LHCN-M2 (cell line): ENCODE measurements at regions not wholly inside any gene's neighbourhood (a gene's known extent, or its start where the extent isn't known, plus 50 kb on each side); places are given as distances from the start of the nearest gene placed in this dataset.

Experiments used
- DNase-seq: peaks from one replicate; pipeline ENCODE4 v3.0.0-alpha.2; 2012; ENCODE audit warnings: low read depth

- DNase-seq: peak; percentile 70
Observed at GRCh38 chr1:201745023-201745422, 83.9 kb upstream of the IPO9 start.

GRCh38 chr1:201746156-201746555 lies 82.8 kb upstream of the IPO9 start:
- DNase-seq: no peak

- no peak for DNase-seq
Observed at GRCh38 chr1:201747261-201747660, 81.7 kb upstream of the IPO9 start.

- DNase-seq: peak; percentile 88
Observed at GRCh38 chr1:201748335-201748734, 80.6 kb upstream of the IPO9 start.

- DNase-seq: no peak
Observed at GRCh38 chr1:201749059-201749690, 79.8 kb upstream of the IPO9 start.

- no peak for DNase-seq
Observed at GRCh38 chr1:201750120-201750519, 78.8 kb upstream of the IPO9 start.

- peak; percentile 55 for DNase-seq
Observed at GRCh38 chr1:201750934-201751333, 78.0 kb upstream of the IPO9 start.

- peak; percentile 70 for DNase-seq
Observed at GRCh38 chr1:201751872-201752271, 77.1 kb upstream of the IPO9 start.

GRCh38 chr1:201752333-201752732 lies 76.6 kb upstream of the IPO9 start:
- DNase-seq: no peak

GRCh38 chr1:201753492-201753891 lies 75.5 kb upstream of the IPO9 start:
- DNase-seq: no peak

GRCh38 chr1:201754353-201754752 lies 74.6 kb upstream of the IPO9 start:
- peak; percentile 72 for DNase-seq

- no peak for DNase-seq
Observed at GRCh38 chr1:201755200-201755599, 73.8 kb upstream of the IPO9 start.

GRCh38 chr1:201756406-201756805 lies 72.6 kb upstream of the IPO9 start:
- peak; percentile 70 for DNase-seq

GRCh38 chr1:201758499-201759050 lies 70.4 kb upstream of the IPO9 start:
- no peak for DNase-seq

GRCh38 chr1:201759194-201759815 lies 69.7 kb upstream of the IPO9 start:
- DNase-seq: no peak

GRCh38 chr1:201760516-201760915 lies 68.4 kb upstream of the IPO9 start:
- peak; percentile 70 for DNase-seq

GRCh38 chr1:201761178-201761577 lies 67.8 kb upstream of the IPO9 start:
- no peak for DNase-seq

- DNase-seq: no peak
Observed at GRCh38 chr1:201761871-201762270, 67.1 kb upstream of the IPO9 start.

- no peak for DNase-seq
Observed at GRCh38 chr1:201762381-201762780, 66.6 kb upstream of the IPO9 start.

GRCh38 chr1:201763455-201764140 lies 65.4 kb upstream of the IPO9 start:
- no peak for DNase-seq

- DNase-seq: no peak
Observed at GRCh38 chr1:201764166-201764565, 64.8 kb upstream of the IPO9 start.

GRCh38 chr1:201764579-201764978 lies 64.4 kb upstream of the IPO9 start:
- no peak for DNase-seq
